Transverse colon (tissue), 3 donors: ENCODE measurements at regions not wholly inside any gene's neighbourhood (a gene's known extent, or its start where the extent isn't known, plus 50 kb on each side); places are given as distances from the start of the nearest gene placed in this dataset.

Source experiments
- CTCF ChIP-seq, 5 experiments: fragments of 200-600 bp in 3 of 5; fragments of 450-650 bp in 2 of 5; sonication (generic) in 3 of 5; IDR thresholded peaks; 1 replicate in 2 of 5; 2 replicates in 3 of 5; pipeline ENCODE4 v1.5.1; 2016 to 2017; ENCODE audit warnings: antibody characterized with exemption in 5 of 5, inconsistent platforms in 3 of 5, mild to moderate bottlenecking in 2 of 5, moderate library complexity in 1 of 5
- POLR2A ChIP-seq: fragments of 450-650 bp; IDR thresholded peaks from one replicate; pipeline ENCODE4 v1.6.1; 2016; ENCODE audit warnings: antibody characterized with exemption, mild to moderate bottlenecking, moderate library complexity

- TF ChIP-seq CTCF (IDR thresholded peaks at IDR 0.05) (no peak), POLR2A (no peak)
These were observed 96.3 kb downstream of the SMIM20 start for GRCh38 chr4:26010304-26010703.
